SK-N-SH treated with all-trans-retinoic acid at 6 μM for 48 hours (cell line): ENCODE measurements at regions not wholly inside any gene's neighbourhood (a gene's known extent, or its start where the extent isn't known, plus 50 kb on each side); places are given as distances from the start of the nearest gene placed in this dataset.

Experiments
- ATAC-seq: fragments of 200-7000 bp; cut with Tn5 transposase; 3 replicates; pipeline ENCODE4 v1.9.1; 2020; ENCODE audit warnings: mild to moderate bottlenecking, moderate library complexity
- ARNTL ChIP-seq: fragments of 450-650 bp; formaldehyde crosslinking; IDR thresholded peaks from 2 replicates; pipeline ENCODE4 v1.5.0; 2020; ENCODE audit warnings: low read depth, mild to moderate bottlenecking, moderate library complexity, borderline replicate concordance
- CREB5 ChIP-seq: fragments of 250-450 bp; sonication (Bioruptor Pico); IDR thresholded peaks from 2 replicates; pipeline ENCODE4 v1.5.1; 2020; ENCODE audit warnings: low read depth, mild to moderate bottlenecking, moderate library complexity
- CSDC2 ChIP-seq: fragments of 250-450 bp; sonication (Bioruptor Pico); IDR thresholded peaks from 2 replicates; pipeline ENCODE4 v1.5.0; 2020; ENCODE audit warnings: mild to moderate bottlenecking, moderate library complexity
- ESRRG ChIP-seq: fragments of 250-450 bp; sonication (Bioruptor Pico); IDR thresholded peaks from 2 replicates; pipeline ENCODE4 v1.6.1; 2021; ENCODE audit warnings: mild to moderate bottlenecking
- GLIS3 ChIP-seq: fragments of 250-450 bp; sonication (Bioruptor Pico); IDR thresholded peaks from 2 replicates; pipeline ENCODE4 v1.5.0; 2020; ENCODE audit warnings: mild to moderate bottlenecking, moderate library complexity
- ISL1 ChIP-seq: fragments of 250-450 bp; sonication (Bioruptor Pico); IDR thresholded peaks from 2 replicates; pipeline ENCODE4 v2.1.2; 2022; ENCODE audit warnings: mild to moderate bottlenecking, moderate library complexity
- PATZ1 ChIP-seq: fragments of 250-450 bp; sonication (Bioruptor Pico); IDR thresholded peaks from 2 replicates; pipeline ENCODE4 v1.8.0; 2020; ENCODE audit warnings: mild to moderate bottlenecking, moderate library complexity, borderline replicate concordance
- POU6F1 ChIP-seq: fragments of 250-450 bp; sonication (Bioruptor Pico); IDR thresholded peaks from 2 replicates; pipeline ENCODE4 v1.8.0; 2021; ENCODE audit warnings: low read depth, mild to moderate bottlenecking, moderate library complexity, borderline replicate concordance
- PPARA ChIP-seq: fragments of 250-450 bp; sonication (Bioruptor Pico); IDR thresholded peaks from 2 replicates; pipeline ENCODE4 v1.5.0; 2020; ENCODE audit warnings: mild to moderate bottlenecking, borderline replicate concordance
- RARB ChIP-seq: fragments of 250-450 bp; sonication (Bioruptor Pico); IDR thresholded peaks from 2 replicates; pipeline ENCODE4 v1.8.0; 2021; ENCODE audit warnings: mild to moderate bottlenecking, moderate library complexity
- SNAI2 ChIP-seq: fragments of 250-450 bp; sonication (Bioruptor Pico); IDR thresholded peaks from 2 replicates; pipeline ENCODE4 v1.5.0; 2020; ENCODE audit warnings: mild to moderate bottlenecking, moderate library complexity
- TCF4 ChIP-seq: fragments of 250-450 bp; sonication (Bioruptor Pico); IDR thresholded peaks from 2 replicates; pipeline ENCODE4 v1.8.0; 2021; ENCODE audit warnings: mild to moderate bottlenecking, moderate library complexity, borderline replicate concordance
- TOX ChIP-seq: fragments of 250-450 bp; sonication (Bioruptor Pico); IDR thresholded peaks from 2 replicates; pipeline ENCODE4 v1.8.0; 2021; ENCODE audit warnings: mild to moderate bottlenecking, moderate library complexity, borderline replicate concordance
- TSHZ2 ChIP-seq: fragments of 250-450 bp; sonication (Bioruptor Pico); IDR thresholded peaks from 2 replicates; pipeline ENCODE4 v1.5.0; 2020; ENCODE audit warnings: mild to moderate bottlenecking, moderate library complexity
- ZC3H10 ChIP-seq: fragments of 250-450 bp; sonication (Bioruptor Pico); IDR thresholded peaks from 2 replicates; pipeline ENCODE4 v1.5.1; 2021; ENCODE audit warnings: mild to moderate bottlenecking, moderate library complexity
- ZFP3 ChIP-seq: fragments of 250-450 bp; sonication (Bioruptor Pico); IDR thresholded peaks from 2 replicates; pipeline ENCODE4 v1.5.0; 2020; ENCODE audit warnings: mild to moderate bottlenecking, moderate library complexity
- ZFP30 ChIP-seq: fragments of 450-650 bp; formaldehyde crosslinking; IDR thresholded peaks from 2 replicates; pipeline ENCODE4 v1.5.0; 2022; ENCODE audit warnings: mild to moderate bottlenecking, moderate library complexity
- ZNF565 ChIP-seq: fragments of 450-650 bp; formaldehyde crosslinking; conservative IDR thresholded peaks from 2 replicates; pipeline ENCODE4 v1.5.0; 2020; ENCODE audit warnings: low read depth, mild to moderate bottlenecking, moderate library complexity
- ZNF70 ChIP-seq: fragments of 450-650 bp; formaldehyde crosslinking; IDR thresholded peaks from 2 replicates; pipeline ENCODE4 v1.5.0; 2020; ENCODE audit warnings: mild to moderate bottlenecking, moderate library complexity
- ZNF8 ChIP-seq: fragments of 450-650 bp; formaldehyde crosslinking; IDR thresholded peaks from 2 replicates; pipeline ENCODE4 v1.5.0; 2020; ENCODE audit warnings: mild to moderate bottlenecking, moderate library complexity

- TF ChIP-seq CREB5 (CRISPR knock-in tag) (no peak), TOX (CRISPR knock-in tag) (no peak), ISL1 (CRISPR knock-in tag) (no peak), ZNF565 (CRISPR knock-in tag) (no peak), PATZ1 (no peak), GLIS3 (CRISPR knock-in tag) (no peak), ZNF70 (CRISPR knock-in tag) (no peak)
- TF ChIP-seq, all 23 proteins: peak for 0
- no peak for ATAC-seq
These were observed 233.6 kb downstream of the POSTN start for GRCh38 chr13:37364956-37365355.

DNA sequence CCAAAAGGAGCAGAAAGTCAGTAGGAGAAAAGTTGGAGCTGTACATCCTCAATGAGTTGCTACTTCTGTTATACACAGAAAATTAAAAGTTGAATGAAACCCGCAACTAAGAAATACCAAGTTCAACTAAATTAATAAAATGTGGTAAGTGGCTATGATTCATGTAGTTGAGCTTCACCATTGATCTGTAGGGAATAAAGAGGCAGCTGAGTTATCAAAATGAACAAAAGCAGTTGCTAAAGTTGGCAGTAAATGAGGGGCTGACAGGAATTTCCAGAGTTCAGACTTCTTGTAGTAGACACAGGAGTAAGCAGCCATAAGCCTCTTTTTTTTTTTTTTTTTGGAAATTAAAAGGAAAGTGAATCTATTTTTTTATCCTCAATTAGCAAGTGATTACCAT, 234.6 kb downstream of the POSTN start:
- no peak for TF ChIP-seq ESRRG
- TF ChIP-seq ZFP3 (CRISPR knock-in tag) = no peak
- no peak for TF ChIP-seq TCF4 (CRISPR knock-in tag)
- no peak for TF ChIP-seq RARB (CRISPR knock-in tag)
- no peak for TF ChIP-seq ARNTL (CRISPR knock-in tag)
- TF ChIP-seq ISL1 (CRISPR knock-in tag) = no peak
- no peak for TF ChIP-seq PPARA (CRISPR knock-in tag)
- TF ChIP-seq ZNF70 (CRISPR knock-in tag) = no peak
- no peak for TF ChIP-seq CSDC2 (CRISPR knock-in tag)
- no peak for ATAC-seq

DNA sequence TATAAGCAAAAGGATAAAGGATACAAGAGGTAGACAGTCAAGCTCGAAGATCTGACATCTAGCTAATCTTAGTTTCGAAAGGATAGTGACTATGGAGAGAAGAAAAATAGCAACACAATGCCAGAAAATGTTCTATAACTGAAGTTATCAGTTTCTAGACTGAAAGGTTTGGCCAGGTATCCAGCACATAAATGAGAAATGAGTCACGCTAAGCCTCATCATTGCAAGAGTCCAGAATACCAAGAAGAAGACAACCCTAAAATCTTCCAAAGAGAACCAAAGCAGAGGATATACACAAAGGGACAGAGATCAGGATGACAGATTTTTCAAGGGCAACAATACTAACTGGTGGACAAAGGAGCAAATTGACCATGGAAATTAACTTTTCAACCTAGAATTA, 237.0 kb downstream of the POSTN start:
- no peak for TF ChIP-seq ZNF70 (CRISPR knock-in tag)
- TF ChIP-seq PPARA (CRISPR knock-in tag) = no peak
- TF ChIP-seq TSHZ2 (CRISPR knock-in tag) = no peak
- no peak for TF ChIP-seq TOX (CRISPR knock-in tag)
- TF ChIP-seq ESRRG = no peak
- TF ChIP-seq ZFP30 (CRISPR knock-in tag) = no peak
- no peak for TF ChIP-seq CREB5 (CRISPR knock-in tag)
- no peak for TF ChIP-seq ZC3H10 (CRISPR knock-in tag)
- TF ChIP-seq POU6F1 (CRISPR knock-in tag) = no peak
- no peak for ATAC-seq

DNA sequence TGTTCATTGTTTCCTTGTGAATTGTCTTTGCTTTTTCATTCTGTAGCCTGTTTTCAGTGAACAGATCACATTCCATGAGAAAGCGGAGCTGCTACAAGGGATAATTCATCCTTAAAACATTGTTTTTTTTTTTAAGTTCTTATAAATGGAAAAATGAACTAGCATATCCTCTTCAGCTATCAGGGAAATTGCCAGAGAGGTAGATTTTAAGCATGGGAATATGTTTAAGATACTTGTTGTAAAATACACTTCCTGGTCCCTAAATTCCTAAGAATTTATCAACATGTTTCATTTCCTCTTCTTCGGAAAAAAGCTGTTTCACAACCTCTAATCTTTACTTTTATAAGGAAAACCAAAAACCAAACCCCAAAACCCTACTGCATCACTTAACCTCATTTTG, 238.0 kb downstream of the POSTN start:
- ATAC-seq = peak; percentile 35; the same call in 2 of the 3 replicates
- no peak for TF ChIP-seq ZNF8 (CRISPR knock-in tag)
- TF ChIP-seq SNAI2 (CRISPR knock-in tag) = no peak
- no peak for TF ChIP-seq PATZ1
- TF ChIP-seq ZC3H10 (CRISPR knock-in tag) = no peak
- TF ChIP-seq TCF4 (CRISPR knock-in tag) = no peak
